Ishikawa (cell line): ENCODE measurements at regions not wholly inside any gene's neighbourhood (a gene's known extent, or its start where the extent isn't known, plus 50 kb on each side); places are given as distances from the start of the nearest gene placed in this dataset.

ENCODE experiments used
- CREB1 ChIP-seq: IDR thresholded peaks from 2 replicates; pipeline ENCODE4 v1.6.1; 2012; ENCODE audit warnings: low read depth
- EP300 ChIP-seq: IDR thresholded peaks from 2 replicates; pipeline ENCODE4 v1.6.1; 2012; ENCODE audit warnings: borderline replicate concordance
- MAX ChIP-seq: IDR thresholded peaks from 2 replicates; pipeline ENCODE4 v1.6.1; 2012
- YY1 ChIP-seq: IDR thresholded peaks from 2 replicates; pipeline ENCODE4 v1.6.1; 2012; ENCODE audit warnings: low read depth
- TF ChIP-seq, protein P1 (sequence below): IDR thresholded peaks from 2 replicates; pipeline ENCODE4 v1.6.1; 2012; ENCODE audit warnings: low read depth, mild to moderate bottlenecking
- TF ChIP-seq, protein P2 (sequence below): IDR thresholded peaks from 2 replicates; pipeline ENCODE4 v1.6.1; 2012

DNA sequence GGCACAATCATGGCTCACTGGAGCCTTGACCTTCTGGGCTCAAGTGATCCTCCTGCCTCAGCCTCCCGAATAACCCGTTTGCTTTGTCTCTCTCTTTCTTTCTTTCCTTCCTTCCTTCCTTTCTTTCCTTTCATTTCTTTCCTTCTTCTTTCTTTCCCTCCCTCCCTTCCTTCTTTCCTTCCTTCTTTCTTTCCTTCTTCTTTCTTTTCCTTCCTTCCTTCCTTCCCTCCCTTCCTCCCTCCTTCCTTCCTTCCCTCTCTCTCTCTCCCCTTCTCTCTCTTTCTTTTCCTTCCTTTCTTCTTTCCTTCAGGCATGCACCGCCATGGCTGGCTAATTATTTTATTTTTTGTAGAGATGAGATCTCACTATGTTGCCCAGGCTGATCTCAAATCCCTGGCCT lies 57.9 kb upstream of the NPTX2 start:
- TF ChIP-seq, protein P1, sequence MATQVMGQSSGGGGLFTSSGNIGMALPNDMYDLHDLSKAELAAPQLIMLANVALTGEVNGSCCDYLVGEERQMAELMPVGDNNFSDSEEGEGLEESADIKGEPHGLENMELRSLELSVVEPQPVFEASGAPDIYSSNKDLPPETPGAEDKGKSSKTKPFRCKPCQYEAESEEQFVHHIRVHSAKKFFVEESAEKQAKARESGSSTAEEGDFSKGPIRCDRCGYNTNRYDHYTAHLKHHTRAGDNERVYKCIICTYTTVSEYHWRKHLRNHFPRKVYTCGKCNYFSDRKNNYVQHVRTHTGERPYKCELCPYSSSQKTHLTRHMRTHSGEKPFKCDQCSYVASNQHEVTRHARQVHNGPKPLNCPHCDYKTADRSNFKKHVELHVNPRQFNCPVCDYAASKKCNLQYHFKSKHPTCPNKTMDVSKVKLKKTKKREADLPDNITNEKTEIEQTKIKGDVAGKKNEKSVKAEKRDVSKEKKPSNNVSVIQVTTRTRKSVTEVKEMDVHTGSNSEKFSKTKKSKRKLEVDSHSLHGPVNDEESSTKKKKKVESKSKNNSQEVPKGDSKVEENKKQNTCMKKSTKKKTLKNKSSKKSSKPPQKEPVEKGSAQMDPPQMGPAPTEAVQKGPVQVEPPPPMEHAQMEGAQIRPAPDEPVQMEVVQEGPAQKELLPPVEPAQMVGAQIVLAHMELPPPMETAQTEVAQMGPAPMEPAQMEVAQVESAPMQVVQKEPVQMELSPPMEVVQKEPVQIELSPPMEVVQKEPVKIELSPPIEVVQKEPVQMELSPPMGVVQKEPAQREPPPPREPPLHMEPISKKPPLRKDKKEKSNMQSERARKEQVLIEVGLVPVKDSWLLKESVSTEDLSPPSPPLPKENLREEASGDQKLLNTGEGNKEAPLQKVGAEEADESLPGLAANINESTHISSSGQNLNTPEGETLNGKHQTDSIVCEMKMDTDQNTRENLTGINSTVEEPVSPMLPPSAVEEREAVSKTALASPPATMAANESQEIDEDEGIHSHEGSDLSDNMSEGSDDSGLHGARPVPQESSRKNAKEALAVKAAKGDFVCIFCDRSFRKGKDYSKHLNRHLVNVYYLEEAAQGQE = no peak
- TF ChIP-seq CREB1 (no peak), MAX (no peak), YY1 (no peak), EP300 (no peak)
- TF ChIP-seq, protein P2, sequence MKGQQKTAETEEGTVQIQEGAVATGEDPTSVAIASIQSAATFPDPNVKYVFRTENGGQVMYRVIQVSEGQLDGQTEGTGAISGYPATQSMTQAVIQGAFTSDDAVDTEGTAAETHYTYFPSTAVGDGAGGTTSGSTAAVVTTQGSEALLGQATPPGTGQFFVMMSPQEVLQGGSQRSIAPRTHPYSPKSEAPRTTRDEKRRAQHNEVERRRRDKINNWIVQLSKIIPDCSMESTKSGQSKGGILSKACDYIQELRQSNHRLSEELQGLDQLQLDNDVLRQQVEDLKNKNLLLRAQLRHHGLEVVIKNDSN = no peak
